HFF-Myc (cell line): ENCODE measurements at regions not wholly inside any gene's neighbourhood (a gene's known extent, or its start where the extent isn't known, plus 50 kb on each side); places are given as distances from the start of the nearest gene placed in this dataset.
"Not testable (repeated sequence)": the region's sequence is repeated elsewhere in the genome, so short reads cannot be mapped to it uniquely, and the experiment has no call there.

Experiments used
- DNase-seq: peaks from one replicate; pipeline ENCODE4 v3.0.0-alpha.2; 2011; ENCODE audit warnings: low read depth; ENCODE audit errors: extremely low read depth
- H3K4me3 ChIP-seq: replicated peaks from 2 replicates; pipeline ENCODE4 v1.5.1; 2011; ENCODE audit warnings: low read depth, mild to moderate bottlenecking, control low read depth, low read length
- CTCF ChIP-seq: IDR thresholded peaks from 2 replicates; pipeline ENCODE4 v1.5.1; 2012; ENCODE audit warnings: mild to moderate bottlenecking, low read depth, low read length, control low read depth; ENCODE audit errors: missing control alignments

GRCh38 chr4:66767442-66767841 is 777.9 kb downstream of the CENPC start:
- no peak overlapping the region for H3K4me3 ChIP-seq
- DNase-seq: no peak
- TF ChIP-seq CTCF: no peak

- no peak overlapping the region for H3K4me3 ChIP-seq
- DNase-seq: no peak
- no peak for TF ChIP-seq CTCF
Measured at GRCh38 chr4:66766557-66766956, 778.7 kb downstream of the CENPC start.

- no peak for TF ChIP-seq CTCF
Measured at GRCh38 chr4:66750273-66750672, 795.0 kb downstream of the CENPC start.

GRCh38 chr4:66746918-66747317 is 798.4 kb downstream of the CENPC start:
- H3K4me3 ChIP-seq, DNase-seq: not testable (repeated sequence)

More at GRCh38 chr4:66750273-66750672, 795.0 kb downstream of the CENPC start:
- DNase-seq: no peak
- no peak overlapping the region for H3K4me3 ChIP-seq

- no peak for DNase-seq
- no peak for TF ChIP-seq CTCF
- H3K4me3 ChIP-seq: no peak overlapping the region
Measured at GRCh38 chr4:66741081-66741480, 804.2 kb downstream of the CENPC start.

GRCh38 chr4:66736606-66737005 is 808.7 kb downstream of the CENPC start:
- DNase-seq: no peak
- no peak for TF ChIP-seq CTCF
- H3K4me3 ChIP-seq: no peak overlapping the region

- no peak for TF ChIP-seq CTCF
- no peak overlapping the region for H3K4me3 ChIP-seq
- no peak for DNase-seq
Measured at GRCh38 chr4:66728280-66728679, 817.0 kb downstream of the CENPC start.

GRCh38 chr4:66712301-66712921 is 832.9 kb downstream of the CENPC start:
- H3K4me3 ChIP-seq, DNase-seq: not testable (repeated sequence)
